ENCODE measurements at regions not wholly inside any gene's neighbourhood (a gene's known extent, or its start where the extent isn't known, plus 50 kb on each side); places are given as distances from the start of the nearest gene placed in this dataset.

- no peak for DNase-seq
- TF ChIP-seq POLR2A (IDR thresholded peaks at IDR 0.05; ENCODE audit: low read length): no peak
- no peak for TF ChIP-seq GATA1 (IDR thresholded peaks at IDR 0.05; ENCODE audit: low read depth, low read length)
Measured at GRCh38 chr9:90025816-90026215, 421.0 kb downstream of the GADD45G start.

- no peak for TF ChIP-seq GATA1 (IDR thresholded peaks at IDR 0.05; ENCODE audit: low read depth, low read length)
- no peak for TF ChIP-seq POLR2A (IDR thresholded peaks at IDR 0.05; ENCODE audit: low read length)
- DNase-seq: no peak
Measured at GRCh38 chr9:90027296-90027790, 422.5 kb downstream of the GADD45G start.

GRCh38 chr9:90029386-90029785 is 424.6 kb downstream of the GADD45G start:
- no peak for DNase-seq
- TF ChIP-seq GATA1 (IDR thresholded peaks at IDR 0.05; ENCODE audit: low read depth, low read length) (no peak), POLR2A (IDR thresholded peaks at IDR 0.05; ENCODE audit: low read length) (no peak)

- DNase-seq: peak in 1 of 2 experiments; percentile 6
- no peak for TF ChIP-seq POLR2A (IDR thresholded peaks at IDR 0.05; ENCODE audit: low read length)
- TF ChIP-seq GATA1 (IDR thresholded peaks at IDR 0.05; ENCODE audit: low read depth, low read length): no peak
Measured at GRCh38 chr9:90029996-90030395, 425.2 kb downstream of the GADD45G start.

- DNase-seq: no peak
- TF ChIP-seq POLR2A (IDR thresholded peaks at IDR 0.05; ENCODE audit: low read length) (no peak), GATA1 (IDR thresholded peaks at IDR 0.05; ENCODE audit: low read depth, low read length) (no peak)
Measured at GRCh38 chr9:90032296-90033027, 427.6 kb downstream of the GADD45G start.

GRCh38 chr9:90033028-90033650 is 428.3 kb downstream of the GADD45G start:
- no peak for TF ChIP-seq POLR2A (IDR thresholded peaks at IDR 0.05; ENCODE audit: low read length)
- TF ChIP-seq GATA1 (IDR thresholded peaks at IDR 0.05; ENCODE audit: low read depth, low read length): no peak
- DNase-seq: no peak

- no peak for TF ChIP-seq GATA1 (IDR thresholded peaks at IDR 0.05; ENCODE audit: low read depth, low read length)
- TF ChIP-seq POLR2A (IDR thresholded peaks at IDR 0.05; ENCODE audit: low read length): no peak
- no peak for DNase-seq
Measured at GRCh38 chr9:90034071-90034470, 429.3 kb downstream of the GADD45G start.

- no peak for DNase-seq
- TF ChIP-seq POLR2A (IDR thresholded peaks at IDR 0.05; ENCODE audit: low read length) (no peak), GATA1 (IDR thresholded peaks at IDR 0.05; ENCODE audit: low read depth, low read length) (no peak)
Measured at GRCh38 chr9:90035471-90035870, 430.7 kb downstream of the GADD45G start.

- TF ChIP-seq GATA1 (IDR thresholded peaks at IDR 0.05; ENCODE audit: low read depth, low read length) (no peak), POLR2A (IDR thresholded peaks at IDR 0.05; ENCODE audit: low read length) (no peak)
- DNase-seq: no peak
Measured at GRCh38 chr9:90037146-90037797, 432.5 kb downstream of the GADD45G start.

- TF ChIP-seq POLR2A (IDR thresholded peaks at IDR 0.05; ENCODE audit: low read length) (no peak), GATA1 (IDR thresholded peaks at IDR 0.05; ENCODE audit: low read depth, low read length) (no peak)
- no peak for DNase-seq
Measured at GRCh38 chr9:90038763-90039162, 434.0 kb downstream of the GADD45G start.

- no peak for DNase-seq
- no peak for TF ChIP-seq POLR2A (IDR thresholded peaks at IDR 0.05; ENCODE audit: low read length)
Measured at GRCh38 chr9:90044263-90044662, 439.5 kb downstream of the GADD45G start.

GRCh38 chr9:90044710-90045151 is 439.9 kb downstream of the GADD45G start:
- DNase-seq: no peak
- TF ChIP-seq GATA1 (IDR thresholded peaks at IDR 0.05; ENCODE audit: low read depth, low read length) (no peak), POLR2A (IDR thresholded peaks at IDR 0.05; ENCODE audit: low read length) (no peak)

- TF ChIP-seq POLR2A (IDR thresholded peaks at IDR 0.05; ENCODE audit: low read length) (no peak), GATA1 (IDR thresholded peaks at IDR 0.05; ENCODE audit: low read depth, low read length) (no peak)
- no peak for DNase-seq
Measured at GRCh38 chr9:90046317-90046861, 441.6 kb downstream of the GADD45G start.

GRCh38 chr9:90047828-90048227 is 443.0 kb downstream of the GADD45G start:
- DNase-seq: no peak
- TF ChIP-seq GATA1 (IDR thresholded peaks at IDR 0.05; ENCODE audit: low read depth, low read length): no peak
